Upper lobe of right lung (tissue), 1 donor: ENCODE measurements at regions not wholly inside any gene's neighbourhood (a gene's known extent, or its start where the extent isn't known, plus 50 kb on each side); places are given as distances from the start of the nearest gene placed in this dataset.

Experiments
- ATAC-seq: fragments of 200-7000 bp; cut with Tn5 transposase; one replicate; pipeline ENCODE4 v1.9.1; 2020; ENCODE audit warnings: mild to moderate bottlenecking, moderate library complexity
- DNase-seq: peaks from one replicate; pipeline ENCODE4 v3.0.0-alpha.2; 2020
- H3K27ac ChIP-seq: fragments of 200-600 bp; one replicate; pipeline ENCODE4 v1.8.0; 2022
- H3K27me3 ChIP-seq: fragments of 200-600 bp; one replicate; pipeline ENCODE4 v1.8.0; 2022; ENCODE audit warnings: mild to moderate bottlenecking
- H3K36me3 ChIP-seq: fragments of 200-600 bp; one replicate; pipeline ENCODE4 v1.8.0; 2022
- H3K4me1 ChIP-seq: fragments of 200-600 bp; one replicate; pipeline ENCODE4 v1.8.0; 2022
- H3K4me3 ChIP-seq: fragments of 200-600 bp; one replicate; pipeline ENCODE4 v1.8.0; 2022; ENCODE audit warnings: mild to moderate bottlenecking
- H3K9me3 ChIP-seq: fragments of 200-600 bp; one replicate; pipeline ENCODE4 v1.8.0; 2022
- CTCF ChIP-seq: fragments of 200-600 bp; IDR thresholded peaks from one replicate; pipeline ENCODE4 v1.8.0; 2022; ENCODE audit warnings: antibody characterized with exemption
- intact Hi-C: fragments of 100-400 bp; cut with DNase I; formaldehyde crosslinking; loops from one replicate; pipeline ENCODE4 v1.11.0; 2022
- donor health status: DM: no; HTN: yes; CAD: no; lungs with severe emphysema.

GRCh38 chr9:19999491-20000057 lies 210.7 kb upstream of the SLC24A2 start:
- Histone ChIP-seq H3K27ac (no peak overlapping the region), H3K36me3 (no peaks in the 10 kb centered on the region), H3K4me1 (no peaks in the 10 kb centered on the region), H3K27me3 (no peaks in the 10 kb centered on the region), H3K9me3 (no peaks in the 10 kb centered on the region), H3K4me3 (no peak overlapping the region)
- ATAC-seq = no peak
- no peak for TF ChIP-seq CTCF
- DNase-seq = no peak
- intact Hi-C loops = no loop called here

GRCh38 chr9:19998823-19999455 lies 210.1 kb upstream of the SLC24A2 start:
- Histone ChIP-seq H3K27ac (no peak overlapping the region), H3K4me3 (no peak overlapping the region), H3K27me3 (no peaks in the 10 kb centered on the region), H3K4me1 (no peaks in the 10 kb centered on the region), H3K36me3 (no peaks in the 10 kb centered on the region), H3K9me3 (no peaks in the 10 kb centered on the region)
- intact Hi-C loops = no loop called here
- no peak for TF ChIP-seq CTCF
- DNase-seq (no peak), ATAC-seq (no peak)

GRCh38 chr9:19998153-19998552 lies 209.3 kb upstream of the SLC24A2 start:
- DNase-seq (no peak), ATAC-seq (no peak)
- intact Hi-C loops = no loop called here
- no peaks in the 10 kb centered on the region for H3K27me3 ChIP-seq
- no peak overlapping the region for H3K27ac ChIP-seq
- no peaks in the 10 kb centered on the region for H3K36me3 ChIP-seq
- H3K9me3 ChIP-seq = no peaks in the 10 kb centered on the region
- no peak for TF ChIP-seq CTCF
- H3K4me3 ChIP-seq = no peak overlapping the region
- H3K4me1 ChIP-seq = no peaks in the 10 kb centered on the region

GRCh38 chr9:19995619-19996018 lies 206.8 kb upstream of the SLC24A2 start:
- no peaks in the 10 kb centered on the region for H3K27me3 ChIP-seq
- H3K36me3 ChIP-seq = no peaks in the 10 kb centered on the region
- TF ChIP-seq CTCF = no peak
- no peak for ATAC-seq
- no peak for DNase-seq
- no peak overlapping the region for H3K27ac ChIP-seq
- H3K9me3 ChIP-seq = no peaks in the 10 kb centered on the region
- intact Hi-C loops = no loop called here
- no peaks in the 10 kb centered on the region for H3K4me1 ChIP-seq
- no peak overlapping the region for H3K4me3 ChIP-seq

GRCh38 chr9:19994296-19994695 lies 205.5 kb upstream of the SLC24A2 start:
- DNase-seq (no peak), ATAC-seq (peak; percentile 85)
- H3K27me3 ChIP-seq = no peaks in the 10 kb centered on the region
- H3K36me3 ChIP-seq = no peaks in the 10 kb centered on the region
- H3K4me1 ChIP-seq = no peaks in the 10 kb centered on the region
- H3K27ac ChIP-seq = no peak overlapping the region
- intact Hi-C loops = no loop called here
- H3K4me3 ChIP-seq = no peak overlapping the region
- no peaks in the 10 kb centered on the region for H3K9me3 ChIP-seq
- no peak for TF ChIP-seq CTCF

GRCh38 chr9:19992556-19992955 lies 203.7 kb upstream of the SLC24A2 start:
- no peak for ATAC-seq
- intact Hi-C loops = no loop called here
- TF ChIP-seq CTCF = no peak

More at GRCh38 chr9:19992556-19992955, 203.7 kb upstream of the SLC24A2 start:
- no peak overlapping the region for H3K4me3 ChIP-seq
- no peaks in the 10 kb centered on the region for H3K27me3 ChIP-seq
- H3K27ac ChIP-seq = no peak overlapping the region
- no peak for DNase-seq
- no peaks in the 10 kb centered on the region for H3K4me1 ChIP-seq
- H3K9me3 ChIP-seq = no peaks in the 10 kb centered on the region
- no peaks in the 10 kb centered on the region for H3K36me3 ChIP-seq
